HG03521 (cell line): ENCODE measurements at regions not wholly inside any gene's neighbourhood (a gene's known extent, or its start where the extent isn't known, plus 50 kb on each side); places are given as distances from the start of the nearest gene placed in this dataset.
"Not testable (repeated sequence)": the region's sequence is repeated elsewhere in the genome, so short reads cannot be mapped to it uniquely, and the experiment has no call there.

Experiments
- ATAC-seq: cut with Tn5 transposase; IDR thresholded peaks from one replicate; pipeline ENCODE4 v1.9.1; 2021; ENCODE audit warnings: mild to moderate bottlenecking, moderate library complexity; ENCODE audit not compliant: unreplicated experiment

DNA sequence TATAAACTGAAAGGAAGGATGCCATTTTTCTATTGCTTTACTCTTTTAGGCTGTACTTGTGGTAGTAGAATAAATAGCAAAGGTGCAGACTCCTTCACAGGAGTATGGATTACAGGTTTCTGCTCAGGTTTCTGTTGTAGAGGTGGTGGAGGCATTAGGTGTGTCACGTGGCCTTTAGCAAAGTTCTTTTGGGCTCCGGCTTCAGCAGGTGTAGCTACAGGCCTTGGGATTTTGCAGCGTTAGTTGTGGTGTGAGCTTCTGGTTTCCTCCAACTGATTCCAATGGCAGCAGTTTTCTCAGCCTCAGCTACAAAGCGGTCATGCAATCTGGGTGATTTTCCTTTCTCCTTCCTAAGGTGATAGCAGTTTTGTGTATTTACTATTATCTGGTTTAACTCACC is 255.8 kb upstream of the GK2 start:
- ATAC-seq, result no peak

DNA sequence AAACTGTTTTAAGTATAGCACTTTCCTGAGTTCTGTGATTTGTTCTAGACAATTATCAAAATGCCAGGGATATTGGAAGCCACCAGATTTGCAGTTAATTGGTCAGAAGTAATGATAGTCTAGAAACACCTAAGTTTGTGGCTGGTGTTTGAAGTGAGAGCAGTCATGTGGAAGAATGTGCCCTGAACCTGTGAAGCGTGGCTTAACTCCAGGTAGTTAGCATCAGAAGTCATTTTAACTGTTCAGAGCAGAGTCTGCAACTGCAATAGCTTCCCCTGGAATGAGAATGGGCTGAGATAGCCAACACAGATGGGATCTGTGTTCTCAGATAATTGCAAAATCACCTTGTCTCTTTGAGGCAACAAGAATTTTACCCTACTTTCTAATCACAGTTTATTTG is 255.1 kb upstream of the GK2 start:
- no peak for ATAC-seq

DNA sequence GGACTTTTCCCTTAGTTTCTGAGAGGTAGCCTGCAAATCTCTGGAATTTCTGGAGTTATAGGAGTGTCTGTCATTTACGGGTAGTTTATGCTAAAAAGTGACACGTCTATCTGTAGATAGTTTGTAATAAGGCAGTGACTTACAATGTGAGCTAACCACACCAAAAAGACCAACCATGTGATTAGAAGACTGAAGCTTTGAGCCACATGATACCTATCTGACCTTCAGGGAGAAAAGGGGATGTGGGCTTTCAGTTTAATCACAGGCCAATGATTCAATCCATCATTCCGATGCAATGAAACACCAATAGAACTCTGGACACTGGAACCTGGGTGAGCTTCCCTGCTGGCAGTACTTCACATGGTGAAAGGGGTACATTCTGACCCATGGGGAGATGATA is 254.6 kb upstream of the GK2 start:
- no peak for ATAC-seq

DNA sequence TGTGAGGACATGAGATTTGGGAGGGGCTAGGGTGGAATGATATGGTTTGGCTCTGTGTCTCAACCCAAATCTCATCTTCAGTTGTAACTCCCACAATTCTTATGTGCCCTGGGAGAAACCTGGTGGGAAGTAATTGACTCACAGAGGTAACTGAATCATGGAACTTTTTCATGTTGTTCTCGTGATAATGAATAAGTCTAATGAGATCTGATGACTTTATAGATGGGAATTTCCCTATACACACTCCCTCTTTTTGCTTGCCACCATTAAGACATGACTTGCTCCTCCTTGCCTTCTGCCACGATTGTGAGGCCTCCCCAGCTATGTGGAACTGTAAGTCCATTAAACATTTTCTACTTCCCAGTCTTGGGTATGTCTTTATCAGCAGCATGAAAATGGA is 253.2 kb upstream of the GK2 start:
- ATAC-seq, result no peak

DNA sequence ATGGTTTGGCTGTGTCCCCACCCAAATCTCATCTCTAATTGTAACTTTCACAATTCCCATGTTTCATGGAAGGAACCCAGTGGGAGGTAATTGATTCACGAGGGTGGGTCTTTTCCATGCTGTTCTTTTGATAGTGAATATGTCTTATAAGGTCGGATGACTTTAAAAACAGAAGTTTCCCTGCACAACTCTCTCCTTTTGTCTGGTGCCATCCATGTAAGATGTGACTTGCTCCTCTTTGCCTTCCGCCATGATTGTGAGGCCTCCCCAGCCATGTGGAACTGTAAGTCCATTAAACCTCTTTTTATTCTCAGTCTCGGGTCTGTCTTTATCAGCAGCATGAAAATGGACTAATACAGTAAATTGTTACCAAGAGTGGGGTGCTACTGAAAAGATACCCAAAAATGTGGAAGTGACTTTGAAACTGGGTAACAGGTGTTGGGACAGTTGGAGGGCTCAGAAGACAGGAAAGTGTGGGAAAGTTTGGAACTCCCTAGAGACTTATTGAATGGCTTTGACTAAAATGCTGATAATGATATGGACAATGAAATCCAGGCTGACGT is 251.4 kb upstream of the GK2 start:
- not testable (repeated sequence) for ATAC-seq

DNA sequence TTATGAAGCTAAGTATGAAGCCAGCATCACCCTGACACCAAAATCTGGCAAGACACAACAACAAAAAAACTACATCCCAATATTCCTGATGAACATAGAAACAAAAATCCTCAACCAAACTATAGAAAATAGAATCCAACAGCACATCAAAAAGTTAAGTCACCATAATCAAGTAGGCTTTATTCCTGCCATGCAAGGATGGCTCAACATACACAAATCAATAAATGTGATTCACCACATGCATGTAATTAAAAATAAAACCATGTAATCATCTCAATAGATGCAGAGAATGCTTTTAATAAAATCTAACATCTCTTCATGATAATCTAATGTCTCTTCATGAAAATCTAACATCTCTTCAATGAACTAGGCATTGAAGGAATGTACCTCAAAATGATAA is 249.4 kb upstream of the GK2 start:
- no peak for ATAC-seq

DNA sequence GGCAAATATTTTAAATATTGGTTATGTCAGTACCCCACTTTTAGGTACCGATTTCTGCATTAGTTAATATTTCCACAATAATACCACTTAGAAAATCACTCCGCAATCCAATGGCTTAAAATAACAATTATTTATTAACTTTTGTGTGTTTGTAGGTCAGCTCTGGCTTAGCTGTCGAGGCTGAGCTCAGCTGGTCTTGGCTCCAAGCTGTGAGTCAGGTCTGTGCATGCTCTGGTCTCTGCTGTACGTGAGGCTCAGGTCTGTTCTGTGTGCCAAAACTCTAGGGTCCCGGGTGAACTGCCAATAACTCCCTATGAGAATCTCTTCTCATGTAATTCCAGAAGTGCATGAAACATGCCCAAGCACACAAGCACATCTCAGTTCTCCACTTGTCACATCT is 245.8 kb upstream of the GK2 start:
- ATAC-seq, result no peak

DNA sequence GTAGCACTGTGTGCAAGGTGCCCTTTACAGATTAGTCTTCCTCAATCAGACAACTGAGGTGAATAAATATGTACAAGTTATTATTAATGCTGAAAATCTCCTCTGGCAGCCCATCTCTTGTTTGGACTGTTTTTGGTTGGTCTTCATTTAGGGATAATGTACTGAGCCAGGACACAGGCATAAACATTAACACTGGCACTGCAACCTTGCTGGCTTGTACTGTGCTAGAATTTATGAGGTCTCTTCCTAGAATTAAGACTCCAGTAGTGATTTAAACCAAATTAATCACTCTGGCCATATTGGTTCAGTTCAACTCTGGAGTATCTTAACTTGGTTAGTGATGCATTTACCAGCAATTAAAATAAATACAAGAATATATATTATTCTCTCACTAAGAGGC is 244.7 kb upstream of the GK2 start:
- no peak for ATAC-seq

DNA sequence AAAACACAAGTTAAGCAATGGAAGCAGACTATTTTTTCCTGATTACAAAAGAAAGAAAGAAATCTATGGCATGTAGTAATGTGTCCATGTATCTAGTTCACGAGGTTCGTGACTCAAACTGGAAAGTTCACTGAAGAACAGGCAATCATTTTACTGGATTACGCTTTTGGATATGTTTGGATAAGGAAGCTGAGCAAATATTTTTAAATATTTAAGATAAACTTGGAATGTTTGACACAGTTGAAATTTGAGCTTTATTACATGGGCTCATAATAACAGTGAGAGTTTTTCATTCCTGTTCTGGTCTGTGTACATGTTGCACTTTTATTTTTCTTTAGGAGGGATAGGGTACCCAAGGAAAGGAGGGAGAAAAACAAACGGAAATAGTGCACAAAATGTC is 244.2 kb upstream of the GK2 start:
- ATAC-seq, result no peak

DNA sequence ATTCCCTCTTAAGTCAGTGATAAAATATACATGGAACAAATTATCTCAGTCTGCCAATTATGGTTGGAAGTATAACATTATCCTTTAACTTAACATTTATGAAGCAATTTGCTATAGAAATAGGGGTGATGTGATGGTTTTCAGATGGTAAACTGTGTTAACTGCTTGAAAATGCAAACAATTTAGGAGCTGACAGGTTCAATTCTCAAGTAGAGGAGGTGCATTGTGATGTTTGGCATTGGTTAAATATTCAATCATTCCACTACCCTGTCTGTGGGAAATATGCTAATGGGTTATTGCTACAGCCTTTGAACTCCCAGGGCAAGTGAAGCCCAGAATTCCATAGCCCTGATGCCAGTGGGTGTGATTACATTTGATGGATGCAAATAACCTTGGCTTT is 243.4 kb upstream of the GK2 start:
- no peak for ATAC-seq

DNA sequence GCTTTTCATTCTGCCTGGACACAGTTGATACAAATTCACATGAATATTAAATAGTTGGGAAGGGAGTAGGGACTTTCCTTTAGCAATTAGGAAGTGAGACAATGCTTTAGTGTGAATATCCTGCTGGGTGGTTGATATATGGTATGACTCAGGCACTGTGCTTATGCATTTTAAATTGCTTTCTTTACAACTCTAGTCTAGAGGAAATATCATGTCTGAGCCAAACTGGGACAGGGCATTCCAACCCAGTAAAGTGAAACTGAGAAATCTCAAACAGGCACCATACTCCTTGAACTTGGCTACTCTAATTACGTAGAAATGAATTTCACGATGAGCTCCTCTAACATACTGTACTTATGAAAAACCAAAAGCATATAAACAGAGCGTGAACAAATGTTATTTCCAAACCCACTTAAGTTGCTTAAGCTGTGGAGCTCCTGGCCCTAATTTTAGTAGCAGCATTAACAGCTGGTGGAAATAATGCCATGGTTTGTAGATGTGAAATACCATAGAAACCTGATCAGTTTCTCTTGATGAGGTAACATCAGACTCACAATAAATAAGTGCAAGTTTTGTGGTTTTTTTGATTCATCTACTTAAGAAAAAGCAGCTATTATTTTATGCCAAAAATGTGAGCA is 242.9 kb upstream of the GK2 start:
- no peak for ATAC-seq

DNA sequence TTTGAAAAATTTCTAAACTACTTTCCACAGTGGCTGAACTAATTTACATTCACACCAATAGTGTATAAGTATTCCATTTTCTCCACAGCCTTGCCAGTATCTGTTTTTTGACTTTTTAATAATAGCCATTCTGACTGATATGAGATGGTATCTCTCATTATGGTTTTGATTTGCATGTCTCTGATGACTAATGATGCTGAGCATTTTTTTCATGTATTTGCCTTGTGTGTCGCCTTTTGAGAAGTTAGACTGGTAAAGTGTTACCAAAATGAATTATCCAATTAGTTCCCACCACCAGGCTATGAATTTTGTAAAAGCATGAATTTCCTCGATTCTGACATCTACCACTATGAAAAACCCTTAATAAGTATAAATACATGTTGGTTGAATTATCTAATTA is 242.2 kb upstream of the GK2 start:
- no peak for ATAC-seq

DNA sequence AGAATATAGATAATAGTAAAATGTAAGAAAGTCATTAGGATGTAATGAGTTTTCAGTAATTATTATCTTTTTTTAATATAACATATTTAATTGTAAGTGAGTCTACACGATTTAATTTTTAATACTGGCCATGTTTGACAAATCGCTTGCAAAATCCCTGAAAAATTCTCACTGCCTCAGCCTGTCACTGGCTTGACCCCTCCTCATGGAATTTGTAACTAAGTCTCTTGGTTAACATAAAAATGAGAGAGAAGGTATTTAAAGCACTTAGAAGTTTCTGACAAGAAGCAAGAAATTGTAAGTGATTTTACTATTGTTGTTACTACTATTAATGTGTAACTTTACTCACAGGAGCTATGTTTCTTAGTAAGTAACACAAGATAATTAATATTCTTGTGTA is 237.9 kb upstream of the GK2 start:
- no peak for ATAC-seq

DNA sequence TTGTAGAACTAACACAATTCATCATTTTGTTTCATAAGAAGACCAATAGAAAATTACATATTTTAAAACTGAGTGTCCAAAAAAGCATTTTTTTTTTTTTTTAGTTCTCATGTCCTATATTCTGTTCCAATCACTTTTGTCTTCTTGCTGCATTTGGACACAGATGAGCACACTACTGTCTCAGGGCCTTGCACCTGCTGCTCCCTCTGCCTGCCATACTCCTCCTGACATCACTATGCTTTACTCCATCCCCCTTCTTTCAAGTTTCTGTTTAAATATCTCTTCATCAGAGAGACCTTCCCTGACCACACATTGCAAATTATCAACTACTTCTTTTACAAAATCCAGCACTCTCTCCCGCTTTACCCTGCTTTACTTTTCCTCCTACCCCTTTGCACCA is 230.7 kb upstream of the GK2 start:
- ATAC-seq, result no peak

DNA sequence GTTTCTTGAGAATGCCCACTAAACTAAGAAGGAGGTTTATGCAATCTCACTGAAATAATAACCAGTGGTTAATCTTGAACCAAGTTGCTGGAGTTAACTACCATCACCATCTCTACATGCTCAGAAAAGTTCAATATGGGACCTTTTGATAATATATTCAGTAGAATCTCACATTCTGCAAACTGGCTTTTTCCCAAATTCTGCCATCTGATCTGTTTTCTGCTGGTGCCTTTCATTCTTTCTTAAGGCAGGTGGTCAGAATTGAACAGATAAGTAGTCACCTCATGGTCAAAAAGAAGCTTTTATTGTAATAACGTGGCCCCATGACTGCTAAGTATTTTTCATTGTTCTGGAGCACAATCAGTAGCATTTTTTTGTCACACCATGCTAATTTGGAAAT is 229.0 kb upstream of the GK2 start:
- no peak for ATAC-seq

DNA sequence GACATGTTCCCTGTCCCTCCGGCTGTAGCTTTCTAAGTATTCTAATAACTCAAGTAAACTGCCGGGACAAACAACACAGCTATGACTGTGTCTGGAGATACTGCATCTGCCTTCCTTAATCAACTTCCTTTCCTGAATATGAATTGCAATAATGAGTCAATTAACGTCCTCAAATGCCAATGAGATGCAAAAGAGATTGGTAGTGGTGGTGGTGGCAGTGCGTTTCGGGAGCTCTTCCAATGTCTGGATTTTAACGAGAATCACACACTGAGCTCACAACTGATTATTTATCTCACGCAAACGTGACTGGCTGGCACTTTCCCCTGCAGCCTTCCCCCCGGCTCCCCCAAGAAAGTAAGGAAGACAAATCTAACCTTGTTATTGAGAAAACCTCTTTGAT is 226.1 kb upstream of the GK2 start:
- no peak for ATAC-seq

DNA sequence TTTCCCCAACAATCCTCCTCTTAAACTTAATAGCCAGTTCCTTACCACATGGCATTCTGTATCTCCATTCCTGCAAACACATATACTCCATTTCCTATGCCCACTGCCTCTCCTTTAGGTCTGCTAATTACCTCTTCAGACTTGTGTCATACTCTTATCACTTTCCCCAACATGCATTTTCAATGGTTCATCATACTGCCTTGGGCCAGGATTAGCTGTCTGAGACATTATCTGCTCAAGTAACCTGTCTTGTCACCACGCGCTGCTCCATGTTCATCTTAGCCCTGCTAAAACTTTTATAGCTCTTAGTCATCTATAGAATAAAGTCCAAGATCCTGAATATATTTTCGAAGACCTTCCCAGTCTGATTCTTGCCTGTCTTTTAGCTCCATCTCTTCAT is 224.1 kb upstream of the GK2 start:
- ATAC-seq, result no peak

DNA sequence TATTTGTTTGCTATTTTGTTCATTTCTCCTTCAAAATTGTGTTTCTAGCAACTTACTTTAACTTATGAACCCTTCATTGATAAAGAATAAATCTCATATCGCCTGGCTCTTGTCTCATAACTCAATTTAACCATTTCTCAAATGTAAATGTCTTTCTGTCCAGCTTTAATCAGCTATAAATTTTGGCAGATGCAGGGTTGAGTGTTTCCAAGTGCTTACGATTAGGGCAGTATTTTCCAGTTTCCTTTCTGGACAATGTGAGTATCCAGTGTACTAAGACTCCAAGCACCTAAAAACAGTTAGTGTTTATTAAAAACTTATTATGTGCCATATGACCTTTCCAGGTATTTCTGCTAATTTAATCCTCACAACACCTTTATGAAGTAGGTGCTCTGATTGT is 218.6 kb upstream of the GK2 start:
- ATAC-seq, result no peak

DNA sequence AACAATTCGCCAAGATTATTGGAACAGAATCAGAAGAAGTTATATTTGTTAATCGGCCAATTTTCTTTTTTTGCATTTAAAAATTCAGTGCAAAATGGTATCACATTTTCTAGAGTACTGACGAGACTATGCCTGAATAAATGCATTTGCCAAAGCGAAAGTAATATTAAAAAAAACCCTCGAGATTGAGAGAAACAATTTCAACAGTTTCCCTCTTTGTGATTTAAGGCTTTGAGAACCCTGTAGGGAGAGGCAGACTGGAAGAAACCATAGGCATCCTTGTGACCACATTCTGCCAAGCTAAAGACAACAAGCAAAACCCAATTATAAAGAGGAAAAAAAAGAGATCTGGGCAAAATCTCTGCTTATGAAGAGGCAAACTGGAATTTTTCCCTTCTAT is 218.1 kb upstream of the GK2 start:
- ATAC-seq, result no peak

DNA sequence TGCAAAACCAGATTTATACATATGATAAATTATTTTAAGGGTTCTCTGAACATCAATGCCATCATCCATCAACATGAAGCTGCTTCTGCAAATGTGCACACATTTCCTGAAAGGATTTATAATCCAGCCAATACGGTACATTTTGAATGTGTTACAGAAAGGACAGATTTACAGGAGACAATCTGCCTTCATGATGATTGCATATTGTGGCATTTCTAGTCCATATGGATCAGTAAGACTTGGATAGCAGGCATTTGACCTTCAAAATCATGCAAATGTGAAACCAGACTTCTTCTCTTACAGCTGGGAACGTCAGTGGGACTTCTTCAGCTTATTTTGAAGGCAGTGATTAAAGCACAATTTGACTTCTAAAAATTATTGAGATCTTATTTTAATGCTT is 217.3 kb upstream of the GK2 start:
- ATAC-seq, result no peak

DNA sequence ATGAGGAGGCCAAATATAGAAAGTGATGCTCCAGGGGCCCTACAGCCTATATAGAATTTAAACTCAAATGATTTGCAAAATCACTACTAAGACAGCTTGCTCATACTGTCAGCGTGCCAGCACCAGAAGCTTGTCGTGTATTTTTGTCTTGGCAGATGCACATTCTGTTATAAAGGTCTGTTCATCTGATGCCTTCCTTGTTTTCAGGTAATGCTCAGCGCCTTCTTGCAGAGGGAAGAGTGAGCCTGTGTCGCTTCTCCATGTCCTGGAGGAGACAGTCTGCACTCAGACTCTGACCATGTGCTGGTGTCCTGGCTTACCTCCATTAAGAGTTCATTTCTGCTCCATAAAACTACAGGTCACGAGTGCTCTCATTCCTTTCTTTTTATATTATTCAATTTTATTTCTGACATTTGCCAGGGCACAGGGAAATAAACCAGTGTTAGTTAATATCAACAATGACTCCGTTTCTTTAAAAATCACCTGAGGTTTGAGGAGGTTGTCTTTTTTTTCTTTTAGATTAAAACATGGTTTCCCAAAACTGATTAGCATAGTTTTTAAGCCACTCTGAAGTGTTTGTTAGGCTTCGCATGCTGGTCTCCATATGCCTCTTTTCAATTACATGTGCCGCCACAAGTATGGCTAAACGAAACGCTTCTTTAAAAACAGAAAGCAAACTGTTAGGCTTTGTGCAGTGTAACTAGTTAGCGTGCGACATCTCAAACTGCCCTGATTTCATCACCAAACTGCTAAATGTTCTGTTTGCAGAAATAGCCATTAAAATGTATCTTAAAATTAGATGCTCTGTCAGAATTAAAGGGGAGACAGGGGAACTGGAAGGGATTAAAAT is 215.2 kb upstream of the GK2 start:
- no peak for ATAC-seq

DNA sequence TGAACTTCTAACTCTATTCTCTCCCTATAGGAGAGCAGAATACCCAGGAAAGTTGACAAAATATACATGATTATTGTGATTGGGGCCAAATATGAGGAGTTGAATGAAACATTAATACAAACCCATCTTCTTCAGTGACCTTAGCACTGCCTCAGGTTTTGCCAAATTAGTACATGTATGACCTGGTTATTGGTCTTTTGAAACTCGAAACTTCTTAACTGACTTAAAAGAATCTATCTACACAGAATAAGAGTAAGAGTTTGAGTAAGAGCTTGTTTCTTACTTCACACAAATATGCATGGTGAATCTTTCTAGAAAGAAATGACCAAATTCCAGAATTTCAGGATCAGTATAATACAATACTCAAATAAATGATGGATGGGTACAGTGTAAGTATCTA is 213.0 kb upstream of the GK2 start:
- no peak for ATAC-seq

DNA sequence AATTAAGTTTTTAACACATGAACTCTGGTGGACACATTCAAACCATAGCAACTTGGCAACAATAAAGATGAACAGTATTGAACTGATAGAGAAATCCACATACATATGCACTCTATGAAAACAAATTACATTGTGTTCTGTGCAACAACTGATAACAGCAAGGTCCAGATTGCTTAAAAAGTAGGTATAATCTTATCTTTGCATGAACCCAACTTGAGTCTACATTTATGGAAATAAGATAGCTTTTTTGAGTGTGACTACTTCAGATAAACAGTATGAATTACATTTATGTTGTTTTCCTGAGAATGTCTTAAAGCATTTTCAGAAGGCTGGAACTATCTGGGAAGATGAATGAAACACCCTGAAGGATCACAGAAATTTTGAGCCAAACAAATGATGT is 212.6 kb upstream of the GK2 start:
- ATAC-seq, result no peak
